ENCODE measurements at regions not wholly inside any gene's neighbourhood (a gene's known extent, or its start where the extent isn't known, plus 50 kb on each side); places are given as distances from the start of the nearest gene placed in this dataset.

DNA sequence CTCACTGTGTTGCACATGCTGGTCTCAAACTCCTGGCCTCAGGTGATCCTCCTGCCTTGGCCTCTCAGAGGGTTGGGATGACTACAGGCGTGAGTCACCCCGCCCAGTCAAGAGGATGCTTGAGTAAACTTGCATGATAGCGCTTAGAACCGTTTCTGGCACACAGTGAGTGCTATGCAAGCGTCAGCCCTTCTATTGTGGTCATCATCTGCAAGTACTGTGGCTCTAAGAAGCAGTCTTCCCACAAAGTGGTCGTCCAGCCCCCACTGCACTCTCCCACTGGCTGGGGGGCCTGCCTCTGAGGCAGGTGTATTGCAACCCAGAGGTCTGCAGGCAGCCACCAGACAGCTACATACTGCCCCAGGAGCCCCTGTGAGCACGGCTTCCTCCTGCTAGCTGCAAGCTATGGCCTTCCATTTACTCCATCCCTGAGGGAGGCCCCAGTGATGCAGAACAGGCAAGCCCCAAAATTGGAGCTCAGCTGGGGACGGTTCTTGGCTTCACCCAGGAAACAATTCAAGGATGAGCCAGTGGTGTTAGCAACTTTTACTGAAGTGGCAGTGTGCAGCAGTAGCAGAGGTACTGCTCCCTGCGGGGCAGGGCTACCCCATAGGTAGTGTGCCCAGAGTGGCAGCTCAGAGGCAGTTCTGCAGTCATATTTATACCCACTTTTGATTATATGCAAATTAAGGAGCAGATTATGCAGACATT, 95.4 kb downstream of the LSM3 start:
- DNase-seq (ENCODE audit: low read depth), result no peak

DNA sequence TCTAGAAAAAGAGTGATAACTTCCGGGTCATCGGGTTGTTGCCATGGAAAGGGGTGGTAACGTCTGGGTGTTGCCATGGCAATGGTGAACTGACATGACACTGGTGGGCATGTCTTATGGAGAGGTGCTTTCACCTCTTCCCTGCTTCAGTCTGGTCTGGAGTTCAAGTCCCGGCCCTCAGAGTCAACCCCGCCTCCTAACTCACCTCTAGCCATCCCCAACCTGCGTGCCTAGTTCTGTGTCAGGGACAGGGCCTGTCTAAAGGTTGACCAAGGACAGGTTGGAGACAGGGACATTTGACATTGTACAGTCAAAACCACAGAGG, 96.0 kb downstream of the LSM3 start:
- no peak for DNase-seq (ENCODE audit: low read depth)

DNA sequence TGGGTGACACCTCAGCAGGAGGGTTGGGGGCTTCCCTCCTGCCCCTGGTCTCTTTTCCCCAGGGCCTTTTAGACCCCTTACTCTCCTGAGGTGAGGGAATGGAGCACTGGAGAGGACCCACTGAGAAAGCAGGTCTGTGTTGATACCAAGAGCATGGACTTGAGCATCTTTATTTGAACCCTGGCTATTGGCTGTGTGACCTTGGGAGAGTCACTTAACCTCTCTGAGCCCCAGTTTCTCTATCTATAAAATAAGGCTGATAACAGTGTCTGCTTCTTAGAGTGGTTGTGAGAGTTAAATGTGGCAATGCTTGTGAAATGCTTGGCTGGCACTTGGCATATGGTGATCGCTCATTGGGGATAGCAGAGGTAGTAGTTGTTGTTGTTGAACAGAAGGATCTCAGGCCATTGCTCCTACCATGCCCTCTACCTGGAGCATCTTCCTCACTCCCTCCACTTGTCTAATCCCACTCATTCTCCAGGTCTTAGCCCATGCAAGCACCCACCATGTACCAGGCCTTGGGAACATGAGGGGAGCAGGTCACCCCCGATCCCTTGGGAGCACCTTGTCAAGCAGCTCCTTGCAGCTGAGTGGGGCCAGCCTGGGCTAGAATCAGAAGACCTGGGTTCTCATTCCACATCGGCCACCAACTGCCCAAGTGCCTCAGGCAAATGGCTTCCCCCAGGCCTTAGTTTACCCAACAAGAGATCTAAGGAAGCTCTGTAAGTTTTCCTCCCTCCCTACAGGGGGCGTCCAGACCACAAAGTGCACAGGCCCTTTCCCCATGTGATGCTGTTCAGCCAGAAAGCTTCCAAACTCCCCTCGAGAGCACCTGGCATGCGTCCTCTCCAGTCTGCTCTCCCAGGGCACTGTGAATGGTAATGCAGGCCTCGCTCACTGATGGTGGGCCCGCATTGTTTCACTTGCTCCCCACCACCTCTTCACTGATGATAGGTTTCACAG, 96.7 kb downstream of the LSM3 start:
- DNase-seq (ENCODE audit: low read depth), result no peak

DNA sequence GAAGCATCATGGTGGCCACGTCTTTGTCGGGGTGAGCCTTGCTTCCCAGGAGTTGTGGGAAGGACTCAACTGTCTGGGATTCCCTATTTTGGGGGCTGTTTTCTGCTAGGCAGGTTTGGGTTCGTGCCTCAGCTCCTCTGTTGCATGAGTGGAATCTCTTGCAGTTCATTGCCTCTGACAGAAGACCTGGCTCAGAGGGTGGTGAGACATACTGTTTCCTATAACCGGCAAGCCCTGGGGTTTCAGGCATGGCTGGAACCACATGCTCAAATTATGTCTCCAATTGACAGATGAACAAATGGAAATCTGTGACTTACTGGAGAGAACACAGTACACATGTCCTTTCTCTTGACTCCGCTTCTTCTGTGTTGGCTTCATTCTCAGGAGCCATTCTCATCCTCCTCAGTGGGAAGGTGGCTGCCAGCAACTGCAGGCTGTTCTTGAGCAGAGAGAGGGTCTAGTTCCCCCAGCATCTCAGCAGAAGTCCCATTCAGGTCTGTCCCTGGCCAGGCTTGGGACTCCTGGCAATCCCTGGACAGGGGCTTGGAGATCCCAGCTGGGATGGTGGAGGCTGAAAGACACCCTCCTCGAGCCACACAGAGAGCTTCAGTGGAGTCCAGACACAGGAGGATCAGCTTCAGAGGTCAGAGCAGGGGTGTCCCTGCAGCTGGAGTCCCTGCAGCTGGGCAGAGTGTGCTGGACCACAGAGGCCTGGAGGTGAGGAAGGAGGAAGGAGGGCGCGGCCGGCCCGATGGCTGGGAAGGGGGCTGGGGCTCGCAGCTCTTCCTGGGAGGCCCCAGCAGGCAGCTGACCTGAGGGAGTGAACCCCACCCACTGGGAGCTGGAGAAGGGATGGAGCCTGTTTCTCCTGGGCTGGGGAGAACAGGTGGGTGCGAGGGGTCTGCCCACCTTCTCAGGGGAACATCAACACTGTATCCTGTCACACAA, 97.6 kb downstream of the LSM3 start:
- no peak for DNase-seq (ENCODE audit: low read depth)

DNA sequence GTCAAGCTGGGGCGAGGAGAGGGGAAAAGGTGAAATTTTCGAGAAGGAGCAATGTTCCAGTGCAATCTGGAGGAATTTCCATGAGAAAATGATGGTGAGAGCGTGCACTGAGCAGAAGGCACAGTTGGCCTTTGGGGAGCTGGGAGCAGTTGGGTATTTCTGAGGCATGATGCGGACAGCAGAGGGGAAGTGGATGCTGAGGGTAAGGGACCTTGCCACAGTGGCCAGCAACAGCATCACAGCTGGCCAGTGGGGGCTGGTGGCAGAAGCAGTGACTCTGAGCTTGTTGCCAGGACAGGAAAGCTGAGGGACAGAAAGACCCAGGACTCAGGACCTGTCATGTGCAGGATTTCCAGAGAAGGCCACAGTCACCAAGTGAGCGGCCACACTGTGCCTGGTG, 98.9 kb downstream of the LSM3 start:
- DNase-seq (ENCODE audit: low read depth), result no peak

DNA sequence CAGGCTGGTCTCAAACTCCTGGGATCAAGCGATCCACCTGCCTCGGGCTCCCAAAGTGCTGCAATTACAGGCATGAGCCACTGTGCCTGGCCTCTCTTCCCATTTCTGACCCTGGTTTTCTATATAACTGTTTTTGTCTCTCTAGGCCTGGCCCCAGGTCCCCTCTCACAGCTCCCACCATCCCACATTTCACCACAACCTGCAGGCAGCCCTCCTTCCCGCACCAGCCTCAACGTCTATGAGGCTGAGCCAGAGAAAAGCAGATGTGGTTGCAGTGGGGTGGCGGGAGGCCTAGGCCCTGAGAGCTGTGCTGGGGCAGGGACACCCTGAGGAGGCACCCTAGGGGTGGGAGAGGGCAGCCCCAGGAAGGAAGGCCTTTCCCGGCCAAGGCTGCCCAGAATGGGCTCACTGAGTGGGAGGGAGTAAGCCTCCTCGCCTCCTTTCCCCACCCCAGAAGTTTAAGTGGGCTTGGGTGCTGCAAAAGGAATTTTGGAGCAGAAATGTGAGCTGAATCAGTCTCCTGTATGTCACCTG, 99.7 kb downstream of the LSM3 start:
- no peak for DNase-seq (ENCODE audit: low read depth)

DNA sequence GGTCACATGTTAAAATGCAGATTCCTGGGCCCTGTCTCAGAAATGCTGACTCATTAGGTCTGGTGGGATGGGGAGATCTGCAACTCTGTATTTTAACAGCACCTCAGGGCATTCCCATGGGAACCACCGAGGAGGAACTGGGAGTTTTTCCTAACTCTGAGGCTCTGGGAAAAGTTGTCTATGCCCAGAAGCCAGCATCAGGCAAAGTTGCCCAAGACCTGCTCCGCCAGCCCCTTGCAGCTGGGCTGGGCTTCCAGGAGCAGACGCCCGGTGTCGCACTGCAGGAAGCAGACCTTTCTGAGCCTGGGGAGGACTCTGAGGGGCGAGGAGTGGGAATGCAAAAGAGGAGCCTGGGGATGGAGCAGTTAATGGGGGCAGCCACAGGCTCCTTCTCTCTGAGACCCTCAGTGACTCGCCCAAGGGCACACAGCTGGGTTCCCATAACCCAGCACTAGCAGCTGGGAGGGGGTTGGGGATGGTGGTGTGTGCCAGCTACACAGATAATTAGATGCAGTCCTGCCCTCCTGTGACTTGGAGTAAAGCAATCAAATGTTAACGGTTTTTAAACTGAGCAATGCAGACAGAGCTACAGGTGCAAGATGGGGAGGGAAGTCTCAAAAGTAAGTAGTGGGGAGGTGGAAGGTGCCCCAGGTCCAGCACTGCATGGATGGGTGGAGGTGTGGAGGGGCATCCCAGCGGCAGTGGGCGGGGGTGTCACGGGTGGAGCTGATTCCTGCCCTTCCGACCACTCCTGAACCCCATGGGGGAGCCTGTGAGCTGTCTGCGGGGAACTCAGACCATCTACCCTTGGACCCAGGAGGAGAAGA, 100.4 kb downstream of the LSM3 start:
- no peak for DNase-seq (ENCODE audit: low read depth)

DNA sequence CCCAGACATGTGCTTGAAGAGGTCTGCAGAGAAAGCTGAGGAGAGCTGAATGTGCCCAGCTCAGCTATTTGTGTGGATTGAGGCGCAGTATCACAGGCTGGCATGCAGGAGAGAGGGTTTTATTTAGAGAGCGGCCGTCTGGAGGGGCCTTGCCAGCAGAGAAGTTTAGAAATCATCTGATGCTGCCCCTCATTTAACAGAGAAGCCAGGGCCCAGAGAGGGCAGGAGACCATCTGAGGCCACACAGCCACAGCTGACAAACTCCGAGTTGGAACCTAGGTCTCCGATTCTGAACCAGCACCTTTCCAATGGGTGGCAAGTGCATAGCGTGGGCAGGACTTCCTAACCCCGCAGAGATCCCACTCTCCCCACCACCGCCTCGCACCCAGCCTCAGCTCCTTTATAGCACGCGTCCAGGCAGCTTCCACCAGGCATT, 101.0 kb downstream of the LSM3 start:
- no peak for DNase-seq (ENCODE audit: low read depth)

DNA sequence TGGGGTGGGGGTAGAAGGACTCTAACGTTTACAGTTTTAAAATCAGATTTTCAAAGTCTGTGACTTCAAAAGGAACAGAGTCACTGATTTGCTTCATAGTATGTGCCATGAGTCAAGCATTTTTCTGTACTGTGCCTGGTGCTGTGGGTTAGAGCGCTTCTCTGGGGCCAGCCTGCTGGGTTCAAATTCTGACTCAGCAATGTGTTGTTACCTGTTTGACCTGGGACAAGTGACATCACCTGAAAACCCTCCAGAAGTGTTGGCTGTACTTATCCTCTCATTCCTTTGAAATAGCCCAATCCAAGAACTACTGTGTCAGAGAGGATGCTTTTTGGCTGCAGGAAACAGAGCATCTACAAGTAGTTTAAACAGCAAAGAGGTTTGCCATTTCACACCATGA, 101.7 kb downstream of the LSM3 start:
- DNase-seq (ENCODE audit: low read depth), result no peak

DNA sequence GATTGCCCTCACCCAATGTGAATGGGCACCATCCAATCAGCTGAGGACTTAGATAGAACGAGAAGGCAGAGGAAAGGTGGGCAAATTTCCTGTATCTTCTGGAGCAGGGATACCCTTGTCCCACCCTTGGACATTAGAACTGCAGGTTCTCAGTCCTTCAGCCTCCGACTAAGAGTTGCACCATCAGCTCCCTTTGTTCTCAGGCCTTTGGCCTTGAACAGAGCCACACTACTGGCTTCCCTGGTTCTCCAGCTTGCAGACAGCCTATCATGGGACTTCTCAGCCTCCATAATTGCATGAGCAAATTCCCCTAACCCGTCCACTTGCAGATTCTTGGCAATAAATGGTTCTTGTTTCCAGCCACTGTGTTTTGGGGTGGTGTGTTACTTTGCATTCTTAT, 102.4 kb downstream of the LSM3 start:
- no peak for DNase-seq (ENCODE audit: low read depth)

DNA sequence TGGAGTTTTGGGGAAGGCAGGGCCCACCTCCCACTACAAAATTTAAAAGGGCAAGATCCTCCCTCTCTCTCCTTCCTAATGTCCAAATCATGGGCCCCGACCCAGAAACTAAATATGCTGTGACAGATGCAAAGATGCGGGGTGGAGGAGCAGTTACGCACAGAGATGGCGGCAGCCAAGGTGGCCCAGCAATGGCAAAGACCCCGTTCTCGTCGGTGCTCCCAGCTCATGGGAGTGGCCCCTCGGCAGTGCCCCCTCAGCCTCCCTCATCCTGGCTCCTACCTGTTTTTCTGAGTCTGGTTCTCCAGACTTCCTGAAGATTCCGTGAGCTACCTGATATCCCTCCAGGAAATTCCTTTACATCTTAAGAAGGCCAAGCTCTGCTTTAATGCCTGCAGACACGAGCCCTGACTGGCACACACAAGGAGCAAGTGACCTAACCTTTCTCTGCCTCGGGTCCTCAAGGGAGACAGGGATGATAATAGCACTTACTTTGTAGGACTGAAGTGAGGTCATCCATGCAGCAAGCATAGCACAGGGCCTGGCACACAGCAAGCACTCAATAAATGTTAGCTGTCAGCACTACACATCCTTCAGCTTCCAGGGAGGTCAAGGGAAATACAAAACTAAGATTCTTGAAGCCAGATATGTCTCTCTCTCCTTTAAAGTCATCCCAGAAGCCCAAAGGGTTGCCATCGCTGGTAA, 103.5 kb downstream of the LSM3 start:
- DNase-seq (ENCODE audit: low read depth), result no peak

DNA sequence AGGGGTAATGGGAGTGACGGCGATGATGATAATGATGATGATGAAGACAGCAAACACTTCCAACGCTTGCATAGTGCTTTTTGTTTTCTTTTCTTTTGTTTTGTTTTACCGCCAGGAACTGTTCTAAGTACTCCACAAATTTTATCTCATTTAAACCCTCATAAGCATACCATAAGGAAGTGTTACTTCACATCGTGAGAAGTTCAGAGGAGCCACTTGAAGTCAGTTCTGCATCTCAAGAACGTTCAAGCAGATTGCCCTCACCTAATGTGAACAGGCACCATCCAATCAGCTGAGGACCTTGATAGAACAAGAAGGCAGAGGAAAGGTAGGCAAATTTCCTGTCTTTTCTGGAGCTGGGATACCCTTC, 104.1 kb downstream of the LSM3 start:
- DNase-seq (ENCODE audit: low read depth), result no peak

DNA sequence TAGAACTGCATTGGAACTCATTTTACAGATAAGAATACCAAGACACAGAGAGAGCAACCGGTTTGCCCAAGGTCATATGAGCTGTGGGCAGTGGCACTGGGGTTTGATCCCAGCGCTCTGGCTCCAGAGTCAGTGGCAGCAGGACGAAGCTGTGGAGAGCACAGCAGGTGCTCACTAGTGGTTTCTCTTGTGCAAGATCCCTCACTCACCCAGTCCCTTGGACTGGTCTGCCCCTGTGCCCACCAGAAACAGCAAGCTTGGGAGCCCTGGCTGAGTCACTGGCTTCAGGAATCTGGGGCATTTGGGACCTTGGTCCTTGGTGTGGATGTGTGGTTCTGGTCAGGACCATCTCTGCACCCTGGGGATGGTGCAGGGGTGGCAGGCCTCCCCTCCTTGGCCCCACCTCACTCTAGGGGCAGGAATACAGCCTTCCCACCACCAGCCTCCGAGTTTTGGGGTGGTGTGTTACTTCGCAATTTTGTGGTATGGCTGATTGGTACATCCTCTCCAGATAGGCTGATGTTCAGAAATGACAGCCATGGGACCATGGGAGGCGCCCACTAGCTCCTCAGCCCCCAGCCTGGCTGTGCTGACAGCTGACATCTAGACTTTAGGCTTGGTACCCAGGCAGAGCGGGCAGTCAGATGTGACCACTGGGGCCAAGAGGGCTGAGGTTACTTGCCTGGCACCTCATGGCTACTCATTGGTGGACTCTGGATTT, 104.6 kb downstream of the LSM3 start:
- DNase-seq (ENCODE audit: low read depth), result no peak

DNA sequence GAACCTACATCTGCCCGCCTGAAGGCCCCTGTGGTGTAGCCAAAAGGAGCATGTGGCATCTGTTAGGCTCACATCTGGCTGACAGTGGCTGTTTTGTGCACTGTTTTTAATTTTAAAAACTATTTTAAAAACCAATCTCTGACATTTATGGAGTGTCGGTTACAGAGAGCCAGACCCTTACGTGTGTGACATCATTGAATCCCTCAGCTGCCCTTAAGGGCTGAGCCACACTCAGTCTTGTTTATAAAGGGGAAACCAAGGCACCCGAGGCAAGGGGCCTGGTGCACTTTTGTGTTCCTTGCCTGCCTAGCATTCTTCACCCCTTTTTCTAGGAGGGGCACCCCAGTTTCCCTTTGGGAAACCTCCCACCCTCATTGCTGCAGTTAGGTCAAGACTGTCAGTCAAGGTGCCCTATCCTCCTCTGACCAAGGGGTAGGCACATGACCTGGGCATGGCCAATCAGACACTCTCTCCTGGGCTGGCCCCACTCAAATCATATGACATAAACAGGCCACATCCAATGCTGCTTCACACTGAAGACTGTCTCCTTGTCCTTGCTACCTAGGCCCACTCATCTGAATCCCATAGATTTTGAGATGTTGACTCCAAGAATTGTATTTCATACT, 105.3 kb downstream of the LSM3 start:
- no peak for DNase-seq (ENCODE audit: low read depth)

DNA sequence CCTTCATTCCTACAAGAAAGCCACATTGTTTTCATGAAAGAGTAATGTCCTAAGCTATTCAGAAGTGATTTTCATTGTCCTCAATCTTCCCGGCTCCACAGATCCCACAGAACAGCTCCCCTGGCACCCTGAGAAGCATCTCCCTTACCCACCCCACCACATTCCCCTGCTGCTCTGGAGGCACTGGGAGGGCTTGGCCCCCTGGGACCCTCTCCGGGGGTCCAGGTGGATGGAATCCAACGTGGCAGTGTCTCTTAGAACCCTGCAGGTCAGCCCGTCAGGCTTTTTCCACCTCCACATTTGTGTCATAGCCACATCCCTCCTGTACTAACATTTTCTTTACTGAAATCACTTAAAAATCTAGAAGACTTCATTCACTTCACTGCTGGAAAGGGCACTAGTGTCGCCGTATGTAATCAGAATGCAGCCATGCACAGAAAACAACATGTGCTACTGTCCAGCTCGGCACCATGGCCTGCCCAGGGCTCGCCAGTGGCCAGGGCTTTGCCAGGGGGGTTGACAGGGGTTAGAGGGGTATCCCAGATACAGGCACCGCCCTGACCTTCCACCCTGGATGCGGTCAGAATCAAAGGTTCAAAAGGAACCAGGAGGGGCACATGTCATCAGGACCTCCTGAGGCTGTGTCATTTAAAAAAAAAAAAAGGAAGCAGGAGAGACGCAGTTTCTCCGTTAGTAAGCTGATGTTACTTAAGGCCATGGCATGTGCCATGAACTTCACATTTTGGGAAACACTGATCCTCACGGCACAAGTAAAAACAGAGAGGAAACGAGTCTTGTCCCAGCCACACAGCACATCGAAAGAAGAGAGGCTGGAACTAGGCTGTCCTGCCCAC, 106.3 kb downstream of the LSM3 start:
- no peak for DNase-seq (ENCODE audit: low read depth)

DNA sequence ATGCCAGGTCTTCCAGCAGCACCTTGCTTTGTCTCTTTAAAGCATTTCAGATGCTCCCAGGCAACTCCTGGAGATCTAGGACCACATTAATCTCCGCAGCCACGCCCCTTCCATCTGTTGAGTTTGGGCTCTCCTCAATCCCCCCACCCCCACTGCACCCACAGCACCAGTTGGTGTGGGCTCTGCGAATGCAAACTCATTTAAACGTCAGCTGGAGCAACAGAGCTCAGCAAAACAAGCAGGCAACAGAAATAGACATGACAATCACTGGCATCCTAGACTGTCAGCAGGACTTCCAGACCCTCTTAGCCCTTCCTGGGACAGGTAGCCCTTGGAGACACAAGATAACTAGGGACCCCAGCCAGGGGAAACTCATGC, 106.9 kb downstream of the LSM3 start:
- no peak for DNase-seq (ENCODE audit: low read depth)

DNA sequence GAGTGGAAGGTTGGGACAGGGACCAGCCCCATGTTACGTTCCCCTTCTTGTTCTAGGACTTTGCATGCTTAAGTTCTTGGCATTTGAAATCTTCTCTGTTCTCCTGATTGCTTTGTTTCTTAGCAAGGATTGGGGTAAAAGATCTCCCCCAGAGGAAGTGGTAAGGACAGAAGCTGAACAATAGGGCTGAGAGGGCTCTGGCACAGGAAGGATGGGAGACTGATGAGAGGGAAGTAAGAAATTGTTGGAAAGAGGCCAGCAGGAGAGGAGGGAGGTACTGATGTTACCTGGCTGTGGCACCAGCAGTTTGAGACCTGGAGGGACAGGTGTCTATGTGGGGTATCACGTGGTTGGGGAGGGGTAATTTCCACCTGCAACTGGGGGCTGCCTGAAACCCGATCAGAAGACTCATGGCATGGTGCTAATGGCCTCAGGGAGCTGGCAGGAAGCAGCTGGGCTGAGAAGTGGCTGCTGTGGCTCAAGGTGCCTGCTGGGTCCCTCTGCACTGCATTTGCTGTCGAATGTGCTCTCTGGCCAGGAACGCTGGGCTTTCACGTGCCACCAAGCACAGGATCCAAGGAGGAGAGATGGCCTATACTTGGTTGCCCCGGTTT, 108.4 kb downstream of the LSM3 start:
- DNase-seq (ENCODE audit: low read depth), result no peak

DNA sequence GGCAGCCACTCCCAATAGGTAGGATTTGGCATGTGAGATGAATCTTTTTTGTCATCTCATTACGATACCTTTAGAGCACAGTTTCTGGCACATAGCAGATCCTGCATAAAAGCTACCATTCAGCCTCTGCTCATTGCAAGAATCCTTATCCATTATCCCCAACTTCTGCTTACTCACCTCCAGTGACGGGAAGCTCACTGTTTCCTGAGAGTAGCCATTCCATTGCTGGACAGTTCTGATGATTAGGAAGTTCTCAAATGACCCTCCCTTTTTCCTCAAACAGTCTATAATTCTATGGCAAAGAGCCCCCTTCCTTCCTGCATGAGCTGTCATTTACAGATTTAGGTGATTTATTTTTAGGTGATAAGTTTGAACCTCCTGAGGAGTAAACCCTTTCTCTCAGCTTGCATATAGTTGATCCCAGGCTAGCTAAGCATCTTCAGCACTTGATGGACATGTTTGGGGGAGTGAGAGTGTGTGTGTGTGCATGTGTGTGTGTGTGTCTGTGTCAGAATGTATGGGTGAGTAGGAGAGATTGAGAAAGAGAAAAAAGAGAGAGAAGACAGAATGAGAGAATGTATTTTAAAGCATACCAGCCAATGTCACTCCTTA, 109.7 kb downstream of the LSM3 start:
- no peak for DNase-seq (ENCODE audit: low read depth)

Measured in stimulated activated CD4-positive, alpha-beta T cell treated with anti-CD3 and anti-CD28 coated beads, Interleukin-2, amount 100 ng/mL, for 4 hours (primary cell).